22Rv1 (cell line): ENCODE measurements at regions not wholly inside any gene's neighbourhood (a gene's known extent, or its start where the extent isn't known, plus 50 kb on each side); places are given as distances from the start of the nearest gene placed in this dataset.

Experiments used
- ZFX ChIP-seq: fragments of 450-650 bp; IDR thresholded peaks from 2 replicates; pipeline ENCODE4 v1.6.1; 2017; ENCODE audit warnings: antibody characterized with exemption, borderline replicate concordance
- TF ChIP-seq, protein P1 (sequence below): fragments of 450-650 bp; IDR thresholded peaks from 2 replicates; pipeline ENCODE4 v1.5.1; 2017; ENCODE audit warnings: mild to moderate bottlenecking

DNA sequence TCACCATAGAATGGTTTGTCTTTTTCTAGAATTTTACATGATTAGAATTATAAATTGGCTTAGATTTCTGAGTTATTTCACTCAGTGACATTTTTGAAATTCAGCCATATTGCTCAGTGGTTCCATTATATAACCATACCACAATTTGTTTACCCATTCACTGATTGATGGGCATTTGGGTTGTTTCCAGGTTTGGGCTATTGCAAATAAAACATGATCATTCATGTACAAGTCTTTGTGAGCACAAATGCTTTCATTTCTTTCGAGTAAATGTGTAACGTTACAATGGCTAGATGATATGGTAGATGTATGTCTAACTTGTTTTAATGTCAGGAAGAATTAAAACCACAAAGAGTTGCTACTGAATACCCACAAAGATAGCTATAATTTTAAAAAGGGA, 279.9 kb upstream of the TARS1 start:
- TF ChIP-seq, protein P1, sequence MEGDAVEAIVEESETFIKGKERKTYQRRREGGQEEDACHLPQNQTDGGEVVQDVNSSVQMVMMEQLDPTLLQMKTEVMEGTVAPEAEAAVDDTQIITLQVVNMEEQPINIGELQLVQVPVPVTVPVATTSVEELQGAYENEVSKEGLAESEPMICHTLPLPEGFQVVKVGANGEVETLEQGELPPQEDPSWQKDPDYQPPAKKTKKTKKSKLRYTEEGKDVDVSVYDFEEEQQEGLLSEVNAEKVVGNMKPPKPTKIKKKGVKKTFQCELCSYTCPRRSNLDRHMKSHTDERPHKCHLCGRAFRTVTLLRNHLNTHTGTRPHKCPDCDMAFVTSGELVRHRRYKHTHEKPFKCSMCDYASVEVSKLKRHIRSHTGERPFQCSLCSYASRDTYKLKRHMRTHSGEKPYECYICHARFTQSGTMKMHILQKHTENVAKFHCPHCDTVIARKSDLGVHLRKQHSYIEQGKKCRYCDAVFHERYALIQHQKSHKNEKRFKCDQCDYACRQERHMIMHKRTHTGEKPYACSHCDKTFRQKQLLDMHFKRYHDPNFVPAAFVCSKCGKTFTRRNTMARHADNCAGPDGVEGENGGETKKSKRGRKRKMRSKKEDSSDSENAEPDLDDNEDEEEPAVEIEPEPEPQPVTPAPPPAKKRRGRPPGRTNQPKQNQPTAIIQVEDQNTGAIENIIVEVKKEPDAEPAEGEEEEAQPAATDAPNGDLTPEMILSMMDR = no peak
- no peak for TF ChIP-seq ZFX
